Neural crest cell (in vitro differentiated cells): ENCODE measurements at regions not wholly inside any gene's neighbourhood (a gene's known extent, or its start where the extent isn't known, plus 50 kb on each side); places are given as distances from the start of the nearest gene placed in this dataset.
A peak's percentile ranks its signal among the peaks of the same experiment; 100 is the strongest.

Source experiments
- DNase-seq: peaks from one replicate; pipeline ENCODE4 v3.0.0; 2021; ENCODE audit warnings: low read depth, mixed read lengths, low spot score
- H3K27ac Mint-ChIP-seq: one replicate; pipeline ENCODE4 v1.8.0; 2021; ENCODE audit warnings: mild to moderate bottlenecking, mixed read lengths; ENCODE audit not compliant: unreplicated experiment
- H3K27me3 Mint-ChIP-seq: 2 replicates; pipeline ENCODE4 v1.8.0; 2021; ENCODE audit warnings: low read depth, mild to moderate bottlenecking, mixed read lengths
- H3K36me3 Mint-ChIP-seq: 2 replicates; pipeline ENCODE4 v1.8.0; 2021; ENCODE audit warnings: low read depth, mild to moderate bottlenecking, mixed read lengths
- H3K4me1 Mint-ChIP-seq: 2 replicates; pipeline ENCODE4 v1.8.0; 2021; ENCODE audit warnings: mixed read lengths
- H3K4me3 Mint-ChIP-seq: one replicate; pipeline ENCODE4 v1.8.0; 2021; ENCODE audit warnings: mild to moderate bottlenecking, mixed read lengths
- H3K9me3 Mint-ChIP-seq: 2 replicates; pipeline ENCODE4 v1.8.0; 2021; ENCODE audit warnings: mixed read lengths
- CTCF ChIP-seq: fragments of 200-600 bp; sonication (generic); conservative IDR thresholded peaks from 2 replicates; pipeline ENCODE4 v1.5.0; 2021; ENCODE audit warnings: antibody characterized with exemption, mild to moderate bottlenecking

- Mint-ChIP-seq H3K36me3 (no peaks in the 10 kb centered on the region), H3K9me3 (peaks cover 2% of the 10 kb centered on the region), H3K4me1 (no peaks in the 10 kb centered on the region), H3K27me3 (no peaks in the 10 kb centered on the region), H3K4me3 (no peak overlapping the region), H3K27ac (peak overlapping the region; percentile 10)
- DNase-seq: no peak
- no peak for TF ChIP-seq CTCF
These were observed 152.8 kb upstream of the GDF10 start for GRCh38 chr10:47147186-47147585.

GRCh38 chr10:47150581-47150980 lies 149.4 kb upstream of the GDF10 start:
- DNase-seq: no peak
- no peaks in the 10 kb centered on the region for H3K27me3 Mint-ChIP-seq
- H3K4me3 Mint-ChIP-seq: no peak overlapping the region
- peaks cover 20% of the 10 kb centered on the region for H3K9me3 Mint-ChIP-seq
- H3K27ac Mint-ChIP-seq: no peak overlapping the region
- no peak for TF ChIP-seq CTCF
- H3K36me3 Mint-ChIP-seq: peaks cover 2% of the 10 kb centered on the region
- no peaks in the 10 kb centered on the region for H3K4me1 Mint-ChIP-seq

- Mint-ChIP-seq H3K4me3 (no peak overlapping the region), H3K4me1 (no peaks in the 10 kb centered on the region), H3K27ac (no peak overlapping the region), H3K27me3 (no peaks in the 10 kb centered on the region), H3K36me3 (peaks cover 5% of the 10 kb centered on the region), H3K9me3 (peaks cover 24% of the 10 kb centered on the region)
- TF ChIP-seq CTCF: no peak
- no peak for DNase-seq
These were observed 148.1 kb upstream of the GDF10 start for GRCh38 chr10:47151920-47152319.

- peaks cover 5% of the 10 kb centered on the region for H3K36me3 Mint-ChIP-seq
- no peaks in the 10 kb centered on the region for H3K27me3 Mint-ChIP-seq
- no peak overlapping the region for H3K4me3 Mint-ChIP-seq
- H3K4me1 Mint-ChIP-seq: no peaks in the 10 kb centered on the region
- peaks cover 24% of the 10 kb centered on the region for H3K9me3 Mint-ChIP-seq
- no peak overlapping the region for H3K27ac Mint-ChIP-seq
- TF ChIP-seq CTCF: peak; percentile 56
- DNase-seq: no peak
These were observed 147.1 kb upstream of the GDF10 start for GRCh38 chr10:47152861-47153349.

GRCh38 chr10:47154762-47155161 lies 145.2 kb upstream of the GDF10 start:
- no peaks in the 10 kb centered on the region for H3K27me3 Mint-ChIP-seq
- no peak for DNase-seq
- H3K27ac Mint-ChIP-seq: no peak overlapping the region
- no peak for TF ChIP-seq CTCF
- H3K36me3 Mint-ChIP-seq: peaks cover 5% of the 10 kb centered on the region
- H3K4me3 Mint-ChIP-seq: no peak overlapping the region
- H3K4me1 Mint-ChIP-seq: no peaks in the 10 kb centered on the region
- H3K9me3 Mint-ChIP-seq: peaks cover 24% of the 10 kb centered on the region

GRCh38 chr10:47156873-47157272 lies 143.1 kb upstream of the GDF10 start:
- no peak for TF ChIP-seq CTCF
- Mint-ChIP-seq H3K4me3 (no peak overlapping the region), H3K9me3 (peaks cover 22% of the 10 kb centered on the region), H3K36me3 (peaks cover 5% of the 10 kb centered on the region), H3K27me3 (no peaks in the 10 kb centered on the region), H3K4me1 (no peaks in the 10 kb centered on the region), H3K27ac (no peak overlapping the region)
- DNase-seq: no peak
